ENCODE measurements at regions not wholly inside any gene's neighbourhood (a gene's known extent, or its start where the extent isn't known, plus 50 kb on each side); places are given as distances from the start of the nearest gene placed in this dataset.

DNA sequence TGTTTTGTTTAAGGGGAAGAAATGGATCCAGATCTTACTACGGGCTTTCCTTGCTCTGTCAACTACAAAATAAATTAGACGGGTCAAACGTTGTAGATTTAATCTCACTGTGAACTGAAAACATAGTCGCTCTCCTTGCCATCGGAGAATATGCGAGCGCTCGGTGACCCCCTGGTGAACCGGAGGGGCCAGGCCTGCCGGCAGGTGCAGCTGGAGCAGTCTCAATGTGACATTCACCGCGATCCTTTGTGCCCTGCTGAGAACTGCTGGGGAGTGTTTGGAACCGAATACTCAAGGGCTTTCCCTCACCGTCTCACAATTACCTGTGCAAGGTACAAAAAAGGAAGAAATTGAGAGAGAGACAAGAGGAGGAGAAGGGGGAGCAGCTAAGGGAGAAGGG lies 174.1 kb upstream of the GPR26 start:
- Mint-ChIP-seq H3K4me3 (no peak overlapping the region), H3K4me1 (ENCODE audit: low read depth) (no peaks in the 10 kb centered on the region), H3K36me3 (ENCODE audit: insufficient read depth) (no peaks in the 10 kb centered on the region), H3K9me3 (no peaks in the 10 kb centered on the region), H3K27me3 (ENCODE audit: low read depth) (peaks cover 21% of the 10 kb centered on the region)
- DNase-seq (no peak), ATAC-seq (no peak)

DNA sequence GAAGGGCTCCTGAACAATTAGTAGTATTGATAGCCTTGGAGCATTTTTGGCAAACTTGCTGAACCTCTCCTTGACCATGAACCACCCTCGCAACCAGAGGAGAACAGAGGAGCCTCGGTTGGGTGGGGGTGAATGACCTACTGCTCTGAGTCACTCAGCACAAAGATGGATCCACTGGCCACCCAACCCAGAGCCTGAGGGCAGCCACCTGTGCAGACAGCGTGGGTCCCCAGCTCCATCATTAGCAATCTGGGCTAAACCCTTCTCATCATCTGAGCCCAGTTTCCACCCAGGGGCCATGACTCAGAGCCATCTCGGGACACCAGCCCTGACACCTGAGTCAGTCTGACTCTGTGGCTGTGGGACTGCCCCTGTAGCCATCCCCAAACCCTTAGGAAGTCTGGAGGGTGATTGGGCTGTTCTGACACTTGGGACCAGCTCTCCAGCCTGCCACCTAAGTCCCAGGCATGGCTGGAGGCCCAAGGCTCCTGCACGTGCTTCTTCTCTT lies 171.8 kb upstream of the GPR26 start:
- peak in 1 of 2 donors; percentile 27 for ATAC-seq
- Mint-ChIP-seq H3K4me3 (no peak overlapping the region), H3K36me3 (ENCODE audit: insufficient read depth) (no peaks in the 10 kb centered on the region), H3K4me1 (ENCODE audit: low read depth) (no peaks in the 10 kb centered on the region), H3K27me3 (ENCODE audit: low read depth) (peaks cover 19% of the 10 kb centered on the region), H3K9me3 (no peaks in the 10 kb centered on the region)
- DNase-seq = no peak

DNA sequence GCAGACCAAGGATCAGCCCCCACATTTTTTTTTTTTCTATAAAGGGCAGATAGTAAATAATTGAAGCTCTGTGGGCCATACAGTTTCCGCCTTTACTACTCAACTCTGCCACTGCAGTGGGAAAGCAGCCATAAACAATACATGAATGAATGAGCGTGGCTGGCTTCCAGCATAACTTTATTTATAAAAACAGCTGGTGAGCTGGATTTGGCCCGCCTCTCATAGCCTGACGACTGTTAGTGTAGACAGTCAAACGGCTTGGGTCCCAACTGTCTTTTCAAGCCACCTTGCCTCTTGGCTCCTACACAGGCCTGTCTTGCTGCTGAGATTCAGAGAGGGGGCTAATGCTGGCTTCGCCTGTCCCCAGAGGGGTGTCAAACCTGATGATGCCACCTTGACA lies 169.8 kb upstream of the GPR26 start:
- peaks cover 12% of the 10 kb centered on the region for H3K27me3 Mint-ChIP-seq (ENCODE audit: low read depth)
- no peaks in the 10 kb centered on the region for H3K36me3 Mint-ChIP-seq (ENCODE audit: insufficient read depth)
- ATAC-seq (no peak), DNase-seq (no peak)
- H3K4me1 Mint-ChIP-seq (ENCODE audit: low read depth) = no peaks in the 10 kb centered on the region
- no peak overlapping the region for H3K4me3 Mint-ChIP-seq
- H3K9me3 Mint-ChIP-seq = no peaks in the 10 kb centered on the region

DNA sequence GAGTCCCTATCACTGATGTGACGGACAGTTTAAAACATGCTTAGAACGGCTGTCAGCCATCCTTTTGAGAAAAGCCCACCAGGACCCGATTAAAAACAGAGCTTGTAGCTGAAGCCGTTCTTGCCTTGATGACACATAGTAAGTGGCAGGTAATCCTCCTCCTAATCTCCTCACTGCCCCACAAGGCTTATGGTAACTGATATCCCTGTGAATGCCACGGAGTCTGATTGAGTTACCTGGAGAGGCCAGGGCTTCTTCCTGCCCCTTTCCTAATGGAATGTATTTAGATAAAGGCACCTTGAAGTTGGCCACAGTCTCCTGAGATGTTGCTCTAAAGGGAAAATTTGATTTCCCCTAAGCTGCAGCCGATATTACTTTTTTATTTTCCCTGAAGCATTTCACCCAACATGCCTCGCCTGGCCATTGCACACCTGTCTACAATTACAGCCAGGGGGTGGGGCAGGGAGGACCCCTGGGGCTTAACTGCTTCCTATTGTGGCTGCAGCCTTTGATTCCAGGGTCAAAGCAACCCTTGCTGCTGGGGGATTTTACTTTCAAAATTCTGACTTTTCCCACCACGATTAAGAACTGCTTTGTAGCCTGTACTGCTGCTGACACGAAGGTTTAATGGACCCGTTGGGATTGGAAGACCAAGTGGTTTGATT lies 169.0 kb upstream of the GPR26 start:
- peaks cover 6% of the 10 kb centered on the region for H3K27me3 Mint-ChIP-seq (ENCODE audit: low read depth)
- H3K9me3 Mint-ChIP-seq = no peaks in the 10 kb centered on the region
- H3K4me3 Mint-ChIP-seq = no peak overlapping the region
- no peaks in the 10 kb centered on the region for H3K4me1 Mint-ChIP-seq (ENCODE audit: low read depth)
- H3K36me3 Mint-ChIP-seq (ENCODE audit: insufficient read depth) = no peaks in the 10 kb centered on the region
- ATAC-seq (no peak), DNase-seq (no peak)

DNA sequence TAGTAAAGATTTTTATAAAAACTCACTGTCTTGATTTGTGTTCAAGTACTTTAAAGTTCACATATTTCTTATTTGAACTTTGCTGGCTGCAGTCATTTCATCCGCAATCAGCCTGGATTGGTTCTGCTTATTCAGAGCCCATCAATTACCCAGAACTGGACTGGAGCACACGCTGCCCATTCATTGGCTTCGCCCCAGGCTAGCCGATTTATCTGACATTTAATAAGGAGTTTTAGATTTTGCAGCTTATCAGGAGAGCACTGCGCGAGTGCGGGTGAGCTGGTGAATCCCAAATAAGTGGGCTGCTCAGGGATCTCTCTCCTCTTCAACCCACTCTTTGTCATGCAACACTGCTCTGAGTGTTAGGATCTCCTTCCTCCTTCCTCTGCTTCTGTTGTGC lies 166.0 kb upstream of the GPR26 start:
- ATAC-seq = no peak
- Mint-ChIP-seq H3K4me1 (ENCODE audit: low read depth) (no peaks in the 10 kb centered on the region), H3K4me3 (no peak overlapping the region), H3K27me3 (ENCODE audit: low read depth) (peaks cover 4% of the 10 kb centered on the region), H3K36me3 (ENCODE audit: insufficient read depth) (no peaks in the 10 kb centered on the region), H3K9me3 (no peaks in the 10 kb centered on the region)
- DNase-seq = no peak

DNA sequence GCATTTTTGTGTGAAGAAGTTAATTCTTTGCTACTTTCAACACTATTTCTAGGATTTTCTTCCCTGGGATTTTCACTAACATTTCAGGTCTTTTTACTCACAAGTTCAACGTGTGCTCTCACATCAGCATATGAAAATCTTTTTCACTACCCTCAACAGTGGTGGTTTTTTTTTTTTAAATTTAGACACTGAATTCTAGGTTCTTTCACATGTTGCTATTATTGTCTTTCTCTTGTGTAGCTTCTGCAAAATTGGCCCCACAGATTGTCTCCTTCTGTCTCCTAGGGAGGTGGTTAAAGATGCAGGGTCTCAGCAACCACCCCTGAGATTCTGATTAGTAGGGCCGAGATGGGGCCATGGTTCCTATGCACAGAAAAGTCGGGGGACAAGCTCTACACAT lies 165.0 kb upstream of the GPR26 start:
- Mint-ChIP-seq H3K36me3 (ENCODE audit: insufficient read depth) (no peaks in the 10 kb centered on the region), H3K4me3 (no peak overlapping the region), H3K4me1 (ENCODE audit: low read depth) (no peaks in the 10 kb centered on the region), H3K27me3 (ENCODE audit: low read depth) (peaks cover 6% of the 10 kb centered on the region), H3K9me3 (no peaks in the 10 kb centered on the region)
- DNase-seq (no peak), ATAC-seq (no peak)

DNA sequence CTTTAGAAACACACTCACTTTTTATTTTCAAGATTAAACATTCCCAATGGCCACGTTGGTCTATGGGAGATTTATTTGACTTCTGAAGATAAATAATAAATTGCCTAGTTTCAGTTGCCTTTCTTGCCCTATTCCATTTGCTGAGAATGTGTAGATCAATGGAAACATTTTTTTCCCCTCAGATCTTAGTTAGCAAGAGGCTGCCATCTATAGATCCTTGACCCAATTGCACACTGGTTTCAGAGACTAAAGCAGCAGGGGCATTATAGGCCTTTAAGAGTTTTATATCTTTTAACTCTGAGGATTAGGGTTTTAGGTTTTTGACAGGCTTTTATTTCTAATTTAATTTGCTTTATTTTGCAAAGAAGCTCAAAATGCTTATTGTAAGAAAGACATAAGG lies 163.2 kb upstream of the GPR26 start:
- H3K9me3 Mint-ChIP-seq = no peaks in the 10 kb centered on the region
- no peaks in the 10 kb centered on the region for H3K36me3 Mint-ChIP-seq (ENCODE audit: insufficient read depth)
- no peak overlapping the region for H3K4me3 Mint-ChIP-seq
- ATAC-seq (no peak), DNase-seq (no peak)
- peaks cover 6% of the 10 kb centered on the region for H3K27me3 Mint-ChIP-seq (ENCODE audit: low read depth)
- H3K4me1 Mint-ChIP-seq (ENCODE audit: low read depth) = no peaks in the 10 kb centered on the region

DNA sequence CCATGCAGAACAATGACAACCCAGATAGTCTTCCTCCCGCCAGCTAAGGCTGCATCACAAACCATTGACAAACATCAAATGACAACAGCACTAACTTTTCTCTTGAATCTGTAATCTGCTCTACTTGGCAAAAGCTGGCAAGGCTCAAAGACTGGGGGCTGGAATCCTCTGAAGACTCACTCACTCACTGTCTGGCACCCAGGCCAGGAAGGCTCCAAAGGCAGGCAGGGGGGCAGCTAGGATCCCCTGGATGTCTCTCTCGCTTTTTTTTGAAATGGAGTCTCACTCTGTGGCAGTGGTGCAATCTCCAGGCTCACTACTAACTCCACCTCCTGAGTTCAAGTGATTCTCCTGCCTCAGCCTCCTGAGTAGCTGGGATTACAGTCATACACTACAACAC lies 159.7 kb upstream of the GPR26 start:
- no peaks in the 10 kb centered on the region for H3K4me1 Mint-ChIP-seq (ENCODE audit: low read depth)

DNA sequence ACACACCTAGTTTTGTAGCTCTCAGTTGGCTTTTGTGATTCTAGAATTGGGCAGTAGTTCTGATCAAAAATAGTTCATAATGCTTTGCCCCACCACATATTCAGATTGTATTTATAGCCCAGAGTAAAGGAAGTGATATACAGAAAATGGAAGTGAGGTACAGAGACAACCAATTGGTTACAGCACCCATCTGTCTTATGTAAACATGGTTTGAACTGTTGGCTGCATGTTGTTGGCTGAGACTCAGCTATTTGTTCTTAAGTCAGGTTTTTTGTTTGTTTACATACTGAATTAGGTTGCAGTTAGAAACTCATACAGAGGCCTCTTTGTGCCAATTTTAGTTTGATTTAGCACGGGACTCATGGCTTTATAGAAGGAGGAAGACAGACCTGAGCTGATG lies 158.9 kb upstream of the GPR26 start:
- Mint-ChIP-seq H3K4me1 (ENCODE audit: low read depth) (no peaks in the 10 kb centered on the region), H3K36me3 (ENCODE audit: insufficient read depth) (no peaks in the 10 kb centered on the region), H3K27me3 (ENCODE audit: low read depth) (peaks cover 7% of the 10 kb centered on the region), H3K9me3 (no peaks in the 10 kb centered on the region), H3K4me3 (no peak overlapping the region)
- DNase-seq = no peak
- ATAC-seq = no peak

More for the DNA sequence above, 159.7 kb upstream of the GPR26 start:
- DNase-seq (no peak), ATAC-seq (no peak)
- no peaks in the 10 kb centered on the region for H3K36me3 Mint-ChIP-seq (ENCODE audit: insufficient read depth)
- H3K27me3 Mint-ChIP-seq (ENCODE audit: low read depth) = peaks cover 6% of the 10 kb centered on the region
- no peak overlapping the region for H3K4me3 Mint-ChIP-seq
- no peaks in the 10 kb centered on the region for H3K9me3 Mint-ChIP-seq

DNA sequence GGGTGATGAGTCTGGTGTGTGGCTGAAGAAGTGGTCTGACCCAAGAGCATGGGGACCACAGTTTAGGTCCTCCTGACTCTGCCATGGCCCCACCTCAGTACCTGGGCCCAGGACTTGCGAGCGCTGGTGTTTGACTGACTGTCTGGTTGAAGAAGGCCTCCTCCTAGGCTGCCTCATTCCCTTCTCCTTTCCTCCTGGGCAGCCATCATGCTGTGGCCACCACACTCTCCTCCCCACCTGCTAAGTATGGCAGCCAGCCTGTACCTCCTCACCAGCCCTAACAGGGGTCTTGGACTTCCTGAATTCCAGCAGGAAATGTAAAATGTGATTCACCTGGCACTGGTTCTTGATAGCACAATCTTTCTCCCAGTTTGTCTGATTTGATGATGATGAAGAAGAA lies 156.8 kb upstream of the GPR26 start:
- Mint-ChIP-seq H3K9me3 (no peaks in the 10 kb centered on the region), H3K4me3 (no peak overlapping the region), H3K4me1 (ENCODE audit: low read depth) (no peaks in the 10 kb centered on the region), H3K27me3 (ENCODE audit: low read depth) (peaks cover 7% of the 10 kb centered on the region), H3K36me3 (ENCODE audit: insufficient read depth) (no peaks in the 10 kb centered on the region)
- DNase-seq = no peak
- no peak for ATAC-seq

DNA sequence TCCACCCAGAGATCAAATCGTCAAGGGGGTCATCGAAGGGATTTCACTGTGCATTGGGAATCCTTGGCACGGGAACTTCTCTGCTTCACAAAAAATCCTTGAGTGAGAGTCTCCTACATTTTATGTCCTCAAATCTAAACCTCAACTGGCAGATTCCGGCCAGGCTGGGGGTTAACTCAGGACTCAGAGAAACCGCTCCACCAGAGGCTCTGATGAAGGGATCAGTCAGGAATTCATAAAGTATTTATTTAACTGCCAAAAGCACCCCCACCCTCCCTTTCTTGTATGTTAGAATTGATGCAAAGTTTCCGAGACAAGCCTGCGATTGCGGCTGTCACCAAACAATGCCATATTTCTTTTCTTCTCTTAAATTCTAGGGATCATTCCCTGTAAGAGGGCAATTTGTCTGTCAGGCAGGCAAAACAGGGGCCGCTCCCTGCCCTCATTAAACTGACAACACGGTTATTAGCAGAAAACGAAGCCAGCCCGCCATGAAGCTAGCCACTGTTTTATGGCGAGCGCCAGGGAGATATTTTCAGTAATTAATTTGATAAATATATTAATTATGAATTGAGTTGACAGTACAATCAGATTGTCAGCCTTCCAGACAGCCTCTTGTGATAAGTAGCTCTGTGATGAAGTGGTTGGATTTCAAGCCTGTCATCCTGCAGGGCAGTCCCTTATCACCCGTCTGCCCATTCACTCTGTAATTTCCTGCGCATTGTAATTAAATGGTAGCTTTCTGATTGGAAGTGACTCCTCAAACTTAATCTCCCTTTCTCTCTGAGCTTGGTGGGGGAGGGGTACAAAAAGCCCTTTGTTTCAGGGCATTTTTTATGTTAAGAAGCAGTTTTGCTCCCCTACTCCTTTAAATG lies 153.0 kb upstream of the GPR26 start:
- no peak for DNase-seq
- Mint-ChIP-seq H3K27me3 (ENCODE audit: low read depth) (peaks cover 11% of the 10 kb centered on the region), H3K4me3 (no peak overlapping the region), H3K9me3 (no peaks in the 10 kb centered on the region), H3K4me1 (ENCODE audit: low read depth) (no peaks in the 10 kb centered on the region), H3K36me3 (ENCODE audit: insufficient read depth) (no peaks in the 10 kb centered on the region)
- no peak for ATAC-seq

DNA sequence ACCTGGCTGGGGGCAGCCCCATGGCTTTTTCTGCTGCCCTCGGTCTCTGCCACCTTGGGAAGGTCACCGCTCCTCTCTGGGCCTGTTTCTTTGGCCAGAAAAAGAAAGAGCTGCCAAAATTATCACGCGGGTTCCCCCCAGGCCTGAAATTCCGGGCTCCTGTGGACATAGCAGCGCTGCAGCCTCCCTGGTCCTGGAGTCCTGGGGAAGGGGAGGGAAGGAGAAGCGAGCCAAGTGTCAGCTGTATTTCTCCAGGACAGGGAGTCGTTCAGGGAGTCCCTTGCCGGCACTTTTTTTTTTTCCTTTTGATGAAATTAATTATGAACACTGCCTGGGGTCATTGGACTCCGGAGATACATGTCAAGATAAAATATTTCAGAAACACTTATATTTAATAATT lies 152.3 kb upstream of the GPR26 start:
- no peaks in the 10 kb centered on the region for H3K4me1 Mint-ChIP-seq (ENCODE audit: low read depth)

DNA sequence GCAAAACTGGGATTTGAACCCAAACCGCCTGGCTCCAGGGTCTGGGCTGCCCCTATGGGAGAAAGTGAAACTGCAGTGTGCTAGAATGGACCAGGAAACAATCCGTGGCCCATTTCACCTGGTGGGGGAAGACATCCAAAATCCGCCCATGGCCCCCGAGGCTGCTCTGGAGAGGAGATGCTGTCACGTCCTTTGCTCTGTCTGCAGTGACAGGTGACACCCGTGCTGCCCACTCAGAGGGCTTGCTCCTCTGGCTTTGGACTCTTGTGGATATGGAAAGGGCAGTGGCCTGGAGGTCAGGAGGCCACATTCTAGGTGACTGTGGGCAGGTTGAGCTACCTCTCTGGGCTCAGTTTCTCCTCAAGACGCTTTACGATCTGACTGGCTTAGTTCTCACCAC lies 151.2 kb upstream of the GPR26 start:
- Mint-ChIP-seq H3K4me1 (ENCODE audit: low read depth) (no peaks in the 10 kb centered on the region), H3K9me3 (no peaks in the 10 kb centered on the region), H3K4me3 (no peak overlapping the region), H3K27me3 (ENCODE audit: low read depth) (peaks cover 11% of the 10 kb centered on the region), H3K36me3 (ENCODE audit: insufficient read depth) (no peaks in the 10 kb centered on the region)
- DNase-seq = no peak
- no peak for ATAC-seq

More for the DNA sequence above, 152.3 kb upstream of the GPR26 start:
- Mint-ChIP-seq H3K27me3 (ENCODE audit: low read depth) (peaks cover 11% of the 10 kb centered on the region), H3K4me3 (no peak overlapping the region), H3K36me3 (ENCODE audit: insufficient read depth) (no peaks in the 10 kb centered on the region), H3K9me3 (no peaks in the 10 kb centered on the region)
- ATAC-seq = no peak
- DNase-seq = no peak

DNA sequence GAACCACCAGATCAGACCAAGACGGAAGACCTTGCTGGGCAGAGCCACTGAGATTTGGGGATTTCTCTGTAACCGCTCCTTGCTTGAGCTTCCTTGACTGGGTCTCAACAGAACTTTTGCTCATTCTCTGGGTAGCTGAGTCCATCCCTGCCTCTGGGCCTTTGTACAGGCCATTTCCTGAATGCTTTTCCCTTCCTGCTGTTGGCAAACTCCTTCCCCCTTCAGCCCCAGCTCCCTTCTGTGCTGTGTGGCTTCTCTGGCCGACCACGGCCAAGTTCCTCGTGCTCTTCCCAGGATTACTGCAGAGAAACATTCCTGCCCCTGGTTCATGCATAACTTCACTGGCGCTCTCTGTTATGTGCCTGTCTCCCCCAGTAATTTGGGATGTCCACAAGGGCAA lies 150.5 kb upstream of the GPR26 start:
- Mint-ChIP-seq H3K4me1 (ENCODE audit: low read depth) (no peaks in the 10 kb centered on the region), H3K27me3 (ENCODE audit: low read depth) (peaks cover 11% of the 10 kb centered on the region), H3K36me3 (ENCODE audit: insufficient read depth) (no peaks in the 10 kb centered on the region), H3K9me3 (no peaks in the 10 kb centered on the region), H3K4me3 (no peak overlapping the region)
- DNase-seq (no peak), ATAC-seq (no peak)

DNA sequence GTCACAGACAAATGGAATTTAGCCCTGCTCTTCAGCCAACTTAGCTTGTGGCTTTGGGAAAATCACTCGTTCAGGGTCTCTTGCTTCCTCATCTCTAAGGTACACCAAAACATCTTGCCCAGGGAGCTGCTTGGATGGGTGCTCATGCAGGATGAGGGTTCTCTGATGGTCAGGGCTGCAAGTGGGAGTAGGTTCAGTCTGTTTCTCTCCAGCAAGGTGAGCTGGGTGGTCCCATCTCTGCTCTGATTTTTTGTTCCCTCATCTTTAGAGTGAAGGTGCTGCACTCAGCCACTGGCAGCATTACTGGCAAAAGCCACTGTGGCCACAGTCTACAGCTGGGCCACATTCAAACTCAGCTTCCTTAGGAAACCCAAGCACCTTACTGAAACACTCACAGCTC lies 149.9 kb upstream of the GPR26 start:
- no peaks in the 10 kb centered on the region for H3K36me3 Mint-ChIP-seq (ENCODE audit: insufficient read depth)
- no peaks in the 10 kb centered on the region for H3K4me1 Mint-ChIP-seq (ENCODE audit: low read depth)
- DNase-seq (no peak), ATAC-seq (no peak)
- H3K9me3 Mint-ChIP-seq = no peaks in the 10 kb centered on the region
- no peak overlapping the region for H3K4me3 Mint-ChIP-seq
- H3K27me3 Mint-ChIP-seq (ENCODE audit: low read depth) = peaks cover 11% of the 10 kb centered on the region

All from activated T-cell treated with anti-CD3 and anti-CD28 coated beads, Interleukin-2, amount 50 U/mL, for 4 hours (primary cell).